AG10803 (cell line): ENCODE measurements at regions not wholly inside any gene's neighbourhood (a gene's known extent, or its start where the extent isn't known, plus 50 kb on each side); places are given as distances from the start of the nearest gene placed in this dataset.

Experiments
- DNase-seq: peaks from one replicate; pipeline ENCODE4 v3.0.0; 2010; ENCODE audit warnings: low read depth
- H3K4me3 ChIP-seq: 2 replicates; pipeline ENCODE4 v1.5.1; 2011; ENCODE audit warnings: mild to moderate bottlenecking, low read length, control low read depth
- TF ChIP-seq, protein P1 (sequence below): conservative IDR thresholded peaks from 2 replicates; pipeline ENCODE4 v1.5.1; 2011; ENCODE audit warnings: mild to moderate bottlenecking, low read length, control low read depth, inconsistent platforms

GRCh38 chr6:80623066-80623815, 516.8 kb downstream of the BCKDHB start:
- H3K4me3 ChIP-seq = no peak overlapping the region
- TF ChIP-seq, protein P1, sequence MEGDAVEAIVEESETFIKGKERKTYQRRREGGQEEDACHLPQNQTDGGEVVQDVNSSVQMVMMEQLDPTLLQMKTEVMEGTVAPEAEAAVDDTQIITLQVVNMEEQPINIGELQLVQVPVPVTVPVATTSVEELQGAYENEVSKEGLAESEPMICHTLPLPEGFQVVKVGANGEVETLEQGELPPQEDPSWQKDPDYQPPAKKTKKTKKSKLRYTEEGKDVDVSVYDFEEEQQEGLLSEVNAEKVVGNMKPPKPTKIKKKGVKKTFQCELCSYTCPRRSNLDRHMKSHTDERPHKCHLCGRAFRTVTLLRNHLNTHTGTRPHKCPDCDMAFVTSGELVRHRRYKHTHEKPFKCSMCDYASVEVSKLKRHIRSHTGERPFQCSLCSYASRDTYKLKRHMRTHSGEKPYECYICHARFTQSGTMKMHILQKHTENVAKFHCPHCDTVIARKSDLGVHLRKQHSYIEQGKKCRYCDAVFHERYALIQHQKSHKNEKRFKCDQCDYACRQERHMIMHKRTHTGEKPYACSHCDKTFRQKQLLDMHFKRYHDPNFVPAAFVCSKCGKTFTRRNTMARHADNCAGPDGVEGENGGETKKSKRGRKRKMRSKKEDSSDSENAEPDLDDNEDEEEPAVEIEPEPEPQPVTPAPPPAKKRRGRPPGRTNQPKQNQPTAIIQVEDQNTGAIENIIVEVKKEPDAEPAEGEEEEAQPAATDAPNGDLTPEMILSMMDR = no peak
- DNase-seq = no peak

GRCh38 chr6:80622641-80623040, 516.2 kb downstream of the BCKDHB start:
- no peak for DNase-seq
- TF ChIP-seq, protein P1 = no peak
- no peak overlapping the region for H3K4me3 ChIP-seq

GRCh38 chr6:80618953-80619352, 512.5 kb downstream of the BCKDHB start:
- TF ChIP-seq, protein P1 = no peak
- no peak overlapping the region for H3K4me3 ChIP-seq
- DNase-seq = peak; percentile 68

DNA sequence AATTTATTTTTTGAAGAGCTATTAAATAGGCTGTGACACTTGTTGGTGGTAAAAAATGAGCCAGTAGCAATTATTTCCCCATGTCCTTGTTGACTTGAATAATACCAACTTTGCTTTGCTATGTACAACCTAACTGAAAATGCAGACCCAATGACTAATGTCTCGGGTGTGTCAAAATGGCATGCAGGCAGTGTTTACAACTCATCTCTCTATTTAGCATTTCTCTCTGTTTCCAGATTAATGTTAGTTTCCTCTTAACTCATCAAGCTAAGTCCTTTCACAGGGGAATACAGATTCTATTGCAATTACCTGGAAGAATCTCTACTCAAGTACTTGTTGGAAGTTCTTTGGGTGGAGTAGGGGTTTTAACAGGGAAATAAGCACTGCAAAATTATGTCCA, 504.4 kb downstream of the BCKDHB start:
- peak; percentile 83 for DNase-seq
- TF ChIP-seq, protein P1 = no peak
- H3K4me3 ChIP-seq = no peak overlapping the region

DNA sequence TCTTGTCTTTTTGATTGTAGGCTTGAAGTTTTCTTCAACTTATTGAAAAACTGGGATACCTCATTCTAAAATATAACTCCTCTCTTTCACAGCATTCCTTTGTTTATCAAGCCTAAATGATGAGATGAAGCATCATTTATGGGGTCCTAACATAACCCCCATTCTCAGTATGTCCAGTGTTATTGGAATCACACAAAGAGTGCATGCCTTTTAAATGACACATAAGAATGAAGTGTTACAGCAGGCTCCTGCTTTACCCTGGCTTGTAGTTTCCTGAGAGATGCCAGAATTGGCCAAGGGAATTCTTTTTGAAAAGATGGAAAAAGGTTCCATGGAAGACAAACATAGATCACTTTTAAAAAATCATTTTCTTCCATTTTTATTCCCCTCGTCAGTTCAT, 502.4 kb downstream of the BCKDHB start:
- DNase-seq = peak; percentile 60
- TF ChIP-seq, protein P1 = no peak

GRCh38 chr6:80607811-80608391, 501.4 kb downstream of the BCKDHB start:
- DNase-seq = peak; percentile 97
- TF ChIP-seq, protein P1 = no peak
- no peak overlapping the region for H3K4me3 ChIP-seq

More for the DNA sequence above, 502.4 kb downstream of the BCKDHB start:
- no peak overlapping the region for H3K4me3 ChIP-seq
